ENCODE measurements at regions not wholly inside any gene's neighbourhood (a gene's known extent, or its start where the extent isn't known, plus 50 kb on each side); places are given as distances from the start of the nearest gene placed in this dataset.
A peak's percentile ranks its signal among the peaks of the same experiment; 100 is the strongest.

DNA sequence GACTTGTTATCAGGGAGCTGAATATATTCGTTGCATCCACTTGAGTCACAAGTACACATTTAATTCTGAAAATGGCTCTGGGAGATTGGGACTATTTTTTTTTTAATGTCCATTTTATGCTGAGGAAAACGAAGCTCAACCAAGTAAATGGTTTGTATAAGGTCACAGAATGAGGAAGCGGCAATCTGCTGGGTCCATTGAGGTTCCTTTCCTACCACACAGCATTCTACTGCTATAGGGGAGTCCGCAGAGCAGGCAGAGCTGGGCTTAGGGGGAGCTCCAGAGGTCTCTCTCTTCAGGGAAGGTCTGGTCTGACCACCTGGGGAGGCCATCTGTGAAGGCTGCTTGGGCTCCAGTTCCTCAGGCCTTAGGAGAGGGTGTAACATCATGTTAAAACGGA is 77.9 kb downstream of the MCFD2 start:
- Histone ChIP-seq H3K4me1 (peaks cover 8 to 15% (median 12%) of the 10 kb centered on the region in 4 donors), H3K4me3 (no peak overlapping the region), H3K9me3 (no peaks in the 10 kb centered on the region), H3K27me3 (no peaks in the 10 kb centered on the region), H3K27ac (replicated peaks in 1 of 4) (no peak overlapping the region), H3K36me3 (no peaks in the 10 kb centered on the region)
- no peak for DNase-seq (ENCODE audit: extremely low spot score)
- WGBS: 86% methylated on average over 5 of the region's 5 CpGs
- intact Hi-C loops (cut with DNase I): no loop called here
- TF ChIP-seq POLR2A (IDR thresholded peaks at IDR 0.05; ENCODE audit: low read depth) (no peak), POLR2AphosphoS5 (IDR thresholded peaks at IDR 0.05) (no peak), EP300 (IDR thresholded peaks at IDR 0.05) (no peak)
- TF ChIP-seq, protein P1, sequence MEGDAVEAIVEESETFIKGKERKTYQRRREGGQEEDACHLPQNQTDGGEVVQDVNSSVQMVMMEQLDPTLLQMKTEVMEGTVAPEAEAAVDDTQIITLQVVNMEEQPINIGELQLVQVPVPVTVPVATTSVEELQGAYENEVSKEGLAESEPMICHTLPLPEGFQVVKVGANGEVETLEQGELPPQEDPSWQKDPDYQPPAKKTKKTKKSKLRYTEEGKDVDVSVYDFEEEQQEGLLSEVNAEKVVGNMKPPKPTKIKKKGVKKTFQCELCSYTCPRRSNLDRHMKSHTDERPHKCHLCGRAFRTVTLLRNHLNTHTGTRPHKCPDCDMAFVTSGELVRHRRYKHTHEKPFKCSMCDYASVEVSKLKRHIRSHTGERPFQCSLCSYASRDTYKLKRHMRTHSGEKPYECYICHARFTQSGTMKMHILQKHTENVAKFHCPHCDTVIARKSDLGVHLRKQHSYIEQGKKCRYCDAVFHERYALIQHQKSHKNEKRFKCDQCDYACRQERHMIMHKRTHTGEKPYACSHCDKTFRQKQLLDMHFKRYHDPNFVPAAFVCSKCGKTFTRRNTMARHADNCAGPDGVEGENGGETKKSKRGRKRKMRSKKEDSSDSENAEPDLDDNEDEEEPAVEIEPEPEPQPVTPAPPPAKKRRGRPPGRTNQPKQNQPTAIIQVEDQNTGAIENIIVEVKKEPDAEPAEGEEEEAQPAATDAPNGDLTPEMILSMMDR (IDR thresholded peaks at IDR 0.05): no peak

DNA sequence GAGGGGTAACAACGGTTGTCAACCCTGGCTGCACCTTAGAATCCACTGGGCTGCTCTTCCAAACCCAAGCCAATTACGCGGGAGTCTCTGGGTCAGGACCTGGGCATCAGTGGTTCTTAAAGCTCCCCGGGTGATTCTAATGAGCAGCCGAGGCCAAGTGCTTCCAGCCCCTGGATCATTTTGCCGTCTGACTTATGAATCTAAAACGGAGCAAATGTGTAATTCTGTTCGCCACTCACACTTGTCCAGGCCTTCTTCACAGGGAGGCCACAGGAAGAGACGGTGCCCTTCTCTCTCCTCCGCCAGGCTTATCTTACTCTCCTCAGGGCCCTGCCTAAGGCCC is 78.5 kb downstream of the MCFD2 start:
- intact Hi-C loops (cut with DNase I): no loop called here
- Histone ChIP-seq H3K9me3 (no peaks in the 10 kb centered on the region), H3K27ac (replicated peaks in 1 of 4) (no peak overlapping the region), H3K4me1 (peaks cover 8 to 15% (median 12%) of the 10 kb centered on the region in 4 donors), H3K4me3 (no peak overlapping the region), H3K27me3 (no peaks in the 10 kb centered on the region), H3K36me3 (no peaks in the 10 kb centered on the region)
- 91% methylated on average over 10 of the region's 10 CpGs for WGBS
- TF ChIP-seq EP300 (IDR thresholded peaks at IDR 0.05) (no peak), POLR2A (IDR thresholded peaks at IDR 0.05; ENCODE audit: low read depth) (no peak), POLR2AphosphoS5 (IDR thresholded peaks at IDR 0.05) (no peak)
- TF ChIP-seq, protein P1 (IDR thresholded peaks at IDR 0.05): no peak
- DNase-seq (ENCODE audit: extremely low spot score): no peak

DNA sequence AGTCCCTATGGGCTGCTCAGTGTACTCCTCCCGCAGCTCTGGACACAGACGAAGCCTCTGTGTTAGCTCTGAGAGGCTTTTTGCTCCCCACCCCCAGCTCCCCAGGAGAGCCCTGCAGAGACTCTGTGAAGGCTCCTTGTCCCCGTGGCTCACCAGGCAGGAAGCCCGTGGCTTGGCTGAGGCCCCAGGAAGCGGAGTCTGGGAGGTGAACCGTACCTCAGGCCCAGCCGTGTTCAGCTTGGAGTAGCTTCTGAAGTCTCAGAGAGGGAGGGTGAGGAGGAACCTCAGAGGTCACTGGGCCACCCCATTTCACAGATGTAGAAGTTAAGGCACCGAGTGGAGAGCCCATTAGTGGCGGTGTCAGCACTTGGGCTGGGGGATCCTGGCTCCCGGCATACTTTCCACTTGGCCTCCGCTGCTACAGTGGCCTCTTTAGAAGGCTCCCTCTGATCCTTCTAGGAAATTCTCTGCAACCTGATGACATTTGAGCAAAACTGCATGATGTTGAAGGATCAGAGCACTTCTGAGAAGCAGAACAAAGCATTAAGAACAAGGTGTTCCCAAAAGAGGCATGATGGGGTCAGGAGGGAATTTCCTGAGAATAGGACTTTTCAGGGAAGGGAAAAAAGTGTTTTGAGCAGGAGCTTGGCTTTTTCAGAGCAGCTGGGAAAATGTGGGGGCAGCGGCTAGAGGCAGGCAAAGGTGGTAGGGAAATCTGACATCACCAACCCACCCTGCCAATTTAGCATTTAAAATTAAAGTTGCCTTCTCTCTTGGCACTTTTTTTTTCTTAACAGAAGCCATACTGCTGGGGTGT is 79.1 kb downstream of the MCFD2 start:
- whole genome bisulfite sequencing: 98% methylated on average over 2 of the region's 12 CpGs
- intact Hi-C loops (cut with DNase I): no loop called here
- TF ChIP-seq, protein P1 (IDR thresholded peaks at IDR 0.05): no peak
- TF ChIP-seq EP300 (IDR thresholded peaks at IDR 0.05) (peak; percentile 34), POLR2AphosphoS5 (IDR thresholded peaks at IDR 0.05) (peak in 1 of 2 donors; percentile 34)

DNA sequence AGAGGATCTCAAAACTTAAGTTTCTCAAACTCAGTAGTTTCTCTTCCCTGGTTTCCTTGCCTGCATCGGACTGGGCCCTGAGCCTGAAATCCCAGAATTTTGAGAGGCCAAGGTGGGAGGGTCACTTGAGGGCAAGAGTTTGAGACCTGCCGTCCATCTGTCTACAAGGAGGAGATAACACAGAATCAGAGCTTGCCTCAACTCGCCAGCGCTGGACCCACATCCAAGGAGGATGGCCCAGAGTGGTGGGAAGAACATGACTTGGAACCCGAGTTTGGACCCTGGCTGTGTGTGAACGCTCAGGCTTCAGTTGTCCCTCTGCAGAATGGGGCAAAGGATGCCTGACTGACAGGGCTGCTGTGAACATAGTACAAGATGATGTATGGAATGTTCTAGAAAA is 80.1 kb downstream of the MCFD2 start:
- Histone ChIP-seq H3K27ac (replicated peaks in 1 of 4) (no peak overlapping the region), H3K36me3 (no peaks in the 10 kb centered on the region), H3K4me1 (peaks cover 8 to 26% (median 12%) of the 10 kb centered on the region in 4 donors), H3K9me3 (no peaks in the 10 kb centered on the region), H3K4me3 (no peak overlapping the region), H3K27me3 (no peaks in the 10 kb centered on the region)
- DNase-seq (ENCODE audit: extremely low spot score): no peak
- intact Hi-C loops (cut with DNase I): no loop called here
- 88% methylated on average over 4 of the region's 6 CpGs for WGBS
- no peak for TF ChIP-seq POLR2AphosphoS5 (IDR thresholded peaks at IDR 0.05)
- TF ChIP-seq POLR2A (IDR thresholded peaks at IDR 0.05; ENCODE audit: low read depth): no peak
- TF ChIP-seq, protein P1 (IDR thresholded peaks at IDR 0.05): no peak
- TF ChIP-seq EP300 (IDR thresholded peaks at IDR 0.05): no peak

More for the DNA sequence above, 79.1 kb downstream of the MCFD2 start:
- Histone ChIP-seq H3K27me3 (no peaks in the 10 kb centered on the region), H3K27ac (replicated peaks in 1 of 4) (peak overlapping the region in 2 of 4 donors; percentile 22 to 28), H3K4me3 (no peak overlapping the region), H3K9me3 (no peaks in the 10 kb centered on the region), H3K4me1 (peaks cover 8 to 17% (median 12%) of the 10 kb centered on the region in 4 donors), H3K36me3 (no peaks in the 10 kb centered on the region)
- DNase-seq (ENCODE audit: extremely low spot score): no peak

All from esophagus muscularis mucosa (tissue), 4 donors.